ENCODE measurements at regions not wholly inside any gene's neighbourhood (a gene's known extent, or its start where the extent isn't known, plus 50 kb on each side); places are given as distances from the start of the nearest gene placed in this dataset.

DNA sequence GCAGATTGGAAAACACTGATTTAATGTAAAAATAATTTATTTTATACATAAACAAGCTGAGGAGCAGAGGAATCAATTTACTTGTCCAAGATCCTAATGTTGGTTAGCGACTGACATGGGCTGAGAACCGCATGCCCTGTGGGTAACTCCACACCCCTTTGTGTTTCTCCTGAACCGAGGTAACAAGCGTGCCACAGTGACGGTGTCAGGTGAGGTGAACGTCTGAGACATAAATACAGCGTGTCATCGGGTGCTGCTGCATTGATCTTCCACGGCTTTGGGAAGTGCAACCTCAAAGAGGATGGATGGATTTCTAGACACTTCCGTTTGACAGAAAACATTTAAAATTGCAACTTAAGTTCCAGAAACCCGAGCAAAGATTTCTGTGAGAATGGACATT, 386.8 kb upstream of the ADARB2 start:
- DNase-seq: no peak

DNA sequence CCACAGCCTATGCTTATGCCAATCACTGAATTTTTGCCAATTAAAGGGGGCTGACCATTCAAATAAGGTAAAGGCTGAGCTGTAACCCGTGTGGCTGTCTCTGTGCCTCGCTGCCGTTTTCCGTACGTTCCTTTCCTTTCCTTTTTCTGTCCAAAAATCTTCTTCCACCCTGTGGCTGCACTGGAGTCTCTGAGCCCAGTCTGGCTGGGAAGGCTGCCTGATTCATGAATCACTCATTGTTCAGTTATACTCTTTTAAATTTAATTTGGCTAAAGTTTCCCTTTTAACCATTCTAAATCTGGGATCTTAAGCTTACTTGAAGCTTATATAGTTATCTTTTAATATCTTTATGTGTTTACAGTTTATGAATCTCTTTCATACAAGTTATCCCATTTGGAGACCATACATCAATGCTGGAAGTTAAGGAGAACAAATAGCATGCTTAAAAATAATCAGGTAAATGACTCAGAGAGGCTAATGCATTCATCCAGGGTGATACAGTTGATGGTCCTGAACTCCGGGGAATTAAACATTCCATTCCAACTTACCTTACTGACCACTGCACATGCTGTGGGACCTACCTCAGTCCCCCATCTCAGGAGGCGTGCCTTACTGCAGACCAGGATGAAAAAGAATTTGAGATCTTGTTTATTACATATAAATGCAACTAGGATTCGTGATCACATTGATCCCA, 385.3 kb upstream of the ADARB2 start:
- no peak for DNase-seq

DNA sequence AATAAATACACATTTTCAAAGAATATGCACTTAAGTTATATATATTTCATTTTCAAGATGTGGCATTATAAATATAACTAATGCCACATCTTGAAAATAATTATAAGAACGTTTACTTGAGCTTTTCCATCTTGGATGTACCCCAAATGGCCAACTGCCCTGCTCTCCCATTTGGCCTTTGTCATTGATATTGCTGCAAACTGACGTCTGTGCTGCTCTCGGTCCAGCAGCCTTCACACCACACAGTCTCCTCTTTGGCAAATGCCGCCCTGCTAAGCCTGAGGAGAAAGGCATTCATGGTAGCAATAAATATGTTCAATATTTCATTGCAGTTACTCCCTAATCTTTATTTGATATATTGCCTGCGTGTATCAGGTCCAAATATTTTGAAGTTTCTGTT, 384.6 kb upstream of the ADARB2 start:
- DNase-seq: no peak

DNA sequence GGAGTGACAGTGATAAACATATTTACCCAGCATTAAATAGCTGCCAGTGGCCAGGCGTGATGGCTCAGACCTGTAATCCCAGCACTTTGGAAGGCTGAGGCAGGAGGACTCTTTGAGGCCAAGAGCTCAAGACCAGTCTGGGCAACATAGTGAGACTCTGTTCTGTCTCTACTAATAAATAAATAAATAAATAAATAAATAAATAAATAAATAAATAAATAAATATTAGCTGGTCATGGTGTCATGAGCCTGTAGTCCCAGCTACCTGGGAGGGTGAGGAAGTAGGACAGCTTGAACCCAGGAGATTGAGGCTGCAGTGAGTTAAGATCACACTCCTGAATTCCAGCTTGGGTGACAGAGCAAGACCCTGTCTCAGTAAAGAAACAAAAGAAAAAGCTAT, 384.0 kb upstream of the ADARB2 start:
- DNase-seq: no peak

DNA sequence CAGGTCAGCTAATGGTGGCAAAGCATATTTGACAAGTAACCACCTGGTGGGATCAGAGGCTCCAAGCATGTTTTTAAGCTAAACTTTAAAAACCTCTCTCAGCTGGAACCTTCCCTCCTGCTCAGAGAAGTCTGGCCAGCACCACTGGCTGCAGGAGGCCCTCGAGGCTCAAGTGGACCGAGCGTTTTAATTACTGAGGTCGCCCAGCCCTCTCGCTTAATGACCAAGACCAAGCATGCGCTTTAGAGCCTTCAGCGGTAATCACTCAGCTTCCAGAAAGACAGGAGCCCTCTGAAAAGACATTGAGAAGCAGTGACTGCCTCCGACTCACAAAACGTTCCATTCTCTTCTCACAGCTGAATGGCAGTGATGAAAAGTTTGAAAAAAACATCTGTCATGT, 383.4 kb upstream of the ADARB2 start:
- DNase-seq: no peak

DNA sequence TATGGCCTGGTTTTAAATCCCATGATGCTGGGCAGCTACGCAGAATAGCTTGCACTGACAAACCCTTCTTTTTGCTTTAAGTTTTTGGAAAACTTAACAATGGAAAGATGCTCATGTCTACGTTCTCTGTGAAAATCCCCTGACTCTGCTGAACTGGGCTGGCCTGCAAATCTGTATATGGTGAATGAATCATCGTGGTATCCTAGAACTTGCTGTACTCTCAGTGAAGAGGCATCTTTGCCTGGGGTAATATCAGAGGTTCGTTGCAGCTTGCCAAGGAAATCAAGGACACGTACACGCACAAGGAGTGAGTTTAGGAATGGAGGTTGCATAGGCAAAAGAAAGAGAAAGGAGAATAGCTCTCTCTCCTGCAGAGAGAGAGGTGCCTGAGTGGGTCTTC, 382.0 kb upstream of the ADARB2 start:
- DNase-seq: no peak

DNA sequence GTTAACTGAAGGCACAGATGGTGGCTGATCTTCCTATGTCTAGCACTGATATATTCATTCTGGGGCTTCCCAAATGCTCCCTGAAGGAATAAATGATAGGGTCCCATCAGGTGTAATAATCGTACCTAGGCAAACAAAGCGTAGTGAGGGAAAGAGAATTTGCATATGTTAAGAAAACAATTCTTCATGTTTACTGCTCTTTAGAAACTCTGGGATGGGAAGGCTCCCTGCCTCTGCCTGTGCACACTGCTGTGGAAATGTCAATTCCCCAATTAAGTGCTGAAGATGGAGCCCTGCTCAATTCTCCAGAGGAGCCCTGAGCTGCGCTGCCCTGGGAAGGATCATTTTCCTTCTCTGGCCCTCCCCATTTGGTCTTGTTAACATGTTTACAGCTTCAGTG, 380.9 kb upstream of the ADARB2 start:
- DNase-seq: no peak

DNA sequence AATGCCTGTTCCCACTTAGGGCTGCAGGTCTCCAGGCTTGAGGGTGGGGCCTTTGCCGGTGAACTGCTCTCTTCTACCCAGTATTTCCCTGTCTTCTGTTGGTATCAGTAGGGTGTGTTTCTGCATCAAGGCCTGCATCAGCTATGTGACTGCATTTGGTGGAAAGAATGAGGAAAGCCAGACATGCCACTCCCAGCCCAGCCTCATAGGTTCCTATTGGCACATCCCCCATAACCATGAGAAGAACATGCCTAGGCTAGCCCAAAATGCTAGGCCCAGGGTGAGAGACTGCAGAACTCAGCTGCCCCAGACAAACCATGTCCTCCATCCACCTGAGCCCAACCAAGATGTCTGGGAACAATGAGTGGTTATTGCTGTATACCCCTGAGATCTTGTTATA, 380.3 kb upstream of the ADARB2 start:
- DNase-seq: no peak

DNA sequence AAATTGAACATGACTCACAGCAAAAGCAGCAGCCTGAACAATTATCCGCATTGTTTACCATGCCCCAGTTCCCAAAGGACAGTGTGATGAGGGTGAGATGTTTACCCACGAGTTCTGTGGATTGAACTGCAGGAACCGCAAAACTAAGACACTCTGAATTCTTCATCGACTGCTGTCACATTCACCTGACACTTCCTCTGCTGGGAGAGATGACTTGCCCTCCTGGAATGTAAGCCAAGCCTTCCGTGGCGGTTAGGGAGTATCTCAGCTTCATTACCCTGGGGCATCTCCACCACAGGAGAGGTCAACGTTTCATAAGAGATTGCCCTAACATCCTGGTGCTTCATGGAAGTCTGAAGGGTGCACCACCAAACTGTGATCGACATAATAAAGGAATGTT, 374.6 kb upstream of the ADARB2 start:
- no peak for DNase-seq

DNA sequence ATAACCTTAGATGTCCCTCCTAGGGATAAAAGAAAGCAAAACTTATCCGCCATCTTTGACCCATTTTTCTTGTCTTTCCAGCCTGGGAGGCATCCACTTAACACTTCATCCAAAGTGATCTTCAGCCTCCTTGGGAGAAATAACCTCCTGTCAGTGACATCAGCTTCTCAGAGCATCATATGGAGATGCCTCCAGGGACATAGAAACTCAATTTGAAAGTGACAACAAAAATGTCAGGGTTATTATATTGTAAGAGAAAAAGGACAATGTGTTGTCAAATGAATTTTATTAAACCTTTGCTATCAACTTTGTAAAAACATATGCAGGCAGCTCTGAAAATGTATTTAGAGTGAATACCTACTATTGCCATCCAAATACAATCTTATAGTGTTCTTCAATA, 371.2 kb upstream of the ADARB2 start:
- no peak for DNase-seq

DNA sequence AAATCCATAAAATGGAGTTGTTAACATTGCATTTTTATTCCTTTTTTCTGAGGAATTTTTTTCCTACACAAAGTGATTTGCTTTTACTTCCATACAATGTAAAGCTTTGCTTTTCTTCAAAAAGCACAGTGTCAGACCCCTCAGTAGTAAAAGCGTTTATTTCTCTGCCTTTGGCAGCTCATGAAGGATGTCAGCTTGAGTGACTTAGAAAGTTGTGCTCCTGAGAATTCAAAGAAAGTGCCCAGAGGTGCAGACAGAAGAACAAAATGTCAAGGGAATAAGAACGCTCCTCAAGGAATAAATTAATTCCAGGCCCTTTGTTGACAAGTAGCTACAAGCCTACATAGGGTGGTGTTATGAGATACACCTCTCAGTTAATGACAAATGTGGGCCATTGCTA, 369.3 kb upstream of the ADARB2 start:
- DNase-seq: no peak

DNA sequence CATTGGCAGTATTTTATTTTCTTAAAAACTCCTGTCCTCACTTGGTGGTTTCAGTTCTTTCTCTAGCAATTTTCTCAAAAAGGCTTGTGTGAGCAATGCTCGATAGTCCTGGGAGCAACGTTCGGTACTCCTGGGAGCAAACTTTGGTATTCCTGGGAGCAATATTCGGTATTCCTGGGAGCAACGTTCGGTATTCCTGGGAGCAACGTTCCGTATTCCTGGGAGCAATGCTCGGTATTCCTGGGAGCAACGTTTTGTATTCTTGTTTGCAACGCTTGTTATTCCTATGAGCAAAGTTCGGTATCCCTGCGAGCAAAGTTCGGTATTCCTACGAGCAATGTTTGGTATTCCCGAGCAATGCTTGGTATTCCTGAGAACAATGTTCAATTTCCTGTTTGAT, 362.0 kb upstream of the ADARB2 start:
- no peak for DNase-seq

DNA sequence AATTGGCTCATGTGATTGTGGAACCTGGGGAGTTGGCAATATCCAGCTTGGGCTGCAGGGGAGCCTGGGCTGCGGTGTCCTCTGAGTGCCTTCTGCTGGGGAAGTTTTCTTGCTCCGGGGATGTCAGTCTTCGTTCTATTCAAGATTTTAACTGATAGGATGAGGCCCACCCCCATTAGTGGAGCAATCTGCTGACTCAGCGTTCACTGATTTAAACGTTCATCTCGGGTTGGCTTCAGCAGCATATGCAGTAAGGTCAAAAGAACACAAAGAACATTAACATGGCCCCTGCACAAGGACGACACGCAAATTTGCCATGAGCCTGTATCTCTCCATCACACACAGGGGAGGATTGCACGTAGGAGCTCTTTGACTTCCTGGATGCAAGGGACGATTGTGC, 360.6 kb upstream of the ADARB2 start:
- no peak for DNase-seq

DNA sequence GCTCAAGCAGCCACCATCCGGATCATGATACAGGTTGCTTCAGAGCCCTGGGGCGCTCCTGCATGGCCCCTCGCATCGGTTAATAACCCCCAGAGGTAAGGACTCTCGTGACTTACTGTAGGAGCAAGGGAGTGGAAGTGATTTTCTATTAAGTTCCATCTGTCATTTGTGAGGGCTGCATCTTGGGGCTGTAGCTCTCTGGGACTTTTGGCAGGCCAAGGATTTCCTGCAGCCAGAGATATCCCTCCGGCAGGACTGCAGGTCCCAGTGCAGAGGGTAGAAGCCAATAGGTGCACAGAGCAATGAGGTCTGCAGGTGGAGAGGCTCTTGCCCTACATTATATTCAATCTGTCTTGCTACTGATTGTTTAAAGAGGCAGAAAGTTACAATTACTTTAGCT, 356.8 kb upstream of the ADARB2 start:
- no peak for DNase-seq

DNA sequence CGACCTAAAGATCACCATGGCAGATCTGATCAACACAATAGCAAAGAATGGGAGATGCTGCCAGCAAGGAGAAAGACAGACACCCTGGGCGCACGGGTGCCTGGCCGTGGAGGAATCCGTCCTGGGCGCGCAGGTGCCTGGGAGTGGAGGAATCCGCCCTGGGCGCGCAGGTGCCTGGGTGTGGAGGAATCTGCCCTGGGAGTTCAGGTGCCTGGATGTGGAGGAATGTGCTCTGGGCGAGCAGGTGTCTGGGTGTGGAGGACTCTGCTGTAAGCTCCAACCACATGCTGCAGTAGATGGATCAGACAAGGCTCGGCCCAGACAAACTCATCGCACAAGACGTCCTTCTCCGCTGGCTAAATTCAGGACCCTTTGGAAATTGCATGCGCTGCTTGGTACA, 346.3 kb upstream of the ADARB2 start:
- no peak for DNase-seq

DNA sequence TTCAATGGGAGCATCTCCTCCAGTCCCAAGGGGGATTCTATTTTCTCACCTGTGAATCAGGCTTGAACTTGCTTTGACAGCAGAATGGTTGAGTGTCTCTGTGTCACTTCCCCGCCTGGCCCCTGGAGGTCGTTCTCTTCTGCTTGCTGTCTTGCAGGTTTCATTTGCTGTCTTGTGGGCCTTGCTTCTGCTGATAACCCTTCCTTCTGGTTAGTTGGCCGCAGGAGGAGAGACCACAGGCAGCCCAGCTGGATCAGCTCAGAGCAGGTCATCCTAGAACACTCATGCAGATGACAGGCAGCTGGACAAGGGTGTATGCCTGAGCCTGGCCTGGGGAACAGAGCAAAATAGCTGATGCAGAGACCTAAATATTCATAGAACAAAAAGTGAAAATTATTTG, 344.2 kb upstream of the ADARB2 start:
- no peak for DNase-seq

DNA sequence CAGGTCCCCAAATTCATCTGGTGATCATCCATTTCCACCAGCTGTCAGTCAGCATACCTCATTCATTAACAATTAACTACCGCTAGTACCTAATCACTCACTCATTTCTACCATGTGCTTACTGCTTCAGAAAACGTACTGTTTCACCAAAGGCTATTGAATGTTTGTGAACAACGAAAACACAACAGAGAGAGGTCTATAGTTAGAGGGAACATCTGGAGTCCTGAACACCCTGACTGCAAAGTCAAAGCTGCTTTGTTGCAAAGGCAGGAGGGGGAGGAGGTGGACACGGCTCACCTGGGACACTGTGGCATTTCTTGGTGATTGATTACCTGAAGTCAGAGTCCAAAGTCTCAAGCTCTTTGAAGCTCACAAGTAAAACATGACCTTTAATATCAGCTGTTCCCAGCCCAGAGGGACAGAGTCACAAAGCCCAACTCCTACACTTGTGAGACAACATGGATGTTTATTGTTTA, 342.3 kb upstream of the ADARB2 start:
- DNase-seq: no peak

DNA sequence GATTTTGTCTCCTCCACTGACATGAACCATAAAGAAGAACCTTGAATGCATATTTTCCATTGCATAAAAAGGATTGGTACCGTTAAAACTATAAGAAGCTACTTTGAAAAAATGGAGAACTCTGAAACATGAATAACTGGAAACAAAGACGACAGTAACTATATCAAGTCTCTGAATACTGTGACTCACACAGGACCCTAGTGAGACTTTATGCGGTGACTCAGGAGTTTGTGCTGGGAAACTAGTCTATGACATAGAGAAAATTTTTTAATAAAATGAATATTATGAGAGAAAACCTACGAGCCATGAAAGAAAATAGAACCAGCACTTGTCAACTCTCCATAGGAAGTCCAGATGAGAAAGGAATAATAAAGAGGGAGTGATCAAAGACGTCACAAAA, 339.9 kb upstream of the ADARB2 start:
- no peak for DNase-seq

DNA sequence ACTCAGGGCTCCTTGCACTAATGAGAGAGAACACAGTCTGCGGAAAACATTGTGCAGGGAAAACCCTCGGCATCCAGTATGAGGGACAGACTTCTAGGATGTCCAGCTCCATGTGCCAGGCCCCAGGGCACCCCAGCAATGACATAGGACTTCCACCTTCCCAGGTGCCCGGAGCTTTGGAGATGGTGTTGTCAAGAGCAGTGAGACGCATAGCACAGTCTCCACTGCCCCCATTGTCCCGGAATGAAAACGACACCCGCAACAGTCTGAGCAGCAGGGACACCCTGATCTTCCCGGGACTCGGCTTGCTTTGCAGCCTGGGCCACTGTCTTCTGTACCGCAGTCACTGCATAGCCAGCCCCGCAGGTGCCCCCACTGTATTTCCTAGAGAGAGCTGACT, 339.2 kb upstream of the ADARB2 start:
- no peak for DNase-seq

DNA sequence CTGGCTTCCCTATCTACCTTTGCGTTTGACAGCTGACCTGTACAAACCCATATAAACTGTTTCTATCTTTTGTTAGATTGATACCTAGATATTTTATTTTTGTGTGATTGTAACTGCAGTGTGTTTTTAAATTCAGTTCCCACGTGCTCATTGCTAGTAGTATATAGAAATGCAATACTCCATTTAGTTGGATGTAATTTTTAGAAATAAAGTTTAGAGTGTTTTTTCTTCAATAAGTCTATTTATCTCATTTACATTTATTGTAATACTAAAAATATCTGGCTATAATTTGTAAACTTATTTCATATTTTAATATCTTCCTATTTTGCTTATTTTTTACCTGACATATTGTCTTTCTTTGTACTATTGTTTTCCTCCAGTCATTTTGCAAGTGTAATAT, 329.7 kb upstream of the ADARB2 start:
- no peak for DNase-seq

DNA sequence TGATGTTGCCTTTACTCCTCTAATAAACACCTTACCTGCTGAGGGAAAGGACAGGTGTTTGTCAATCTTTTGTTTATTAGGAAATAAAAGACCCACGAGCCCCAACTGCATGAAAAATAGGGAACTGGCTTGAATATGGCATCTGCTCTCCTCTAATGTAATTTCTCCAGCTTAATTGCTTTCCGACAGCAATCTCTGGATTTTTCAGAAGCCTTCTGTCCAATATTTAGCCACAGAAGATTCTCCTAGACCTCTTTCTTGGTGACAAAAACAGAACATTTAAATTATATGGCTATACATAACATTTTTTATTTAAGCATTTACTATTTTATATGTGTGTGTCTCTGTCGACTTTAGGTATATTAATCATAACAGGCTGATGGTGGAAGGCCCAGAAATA, 317.4 kb upstream of the ADARB2 start:
- no peak for DNase-seq

DNA sequence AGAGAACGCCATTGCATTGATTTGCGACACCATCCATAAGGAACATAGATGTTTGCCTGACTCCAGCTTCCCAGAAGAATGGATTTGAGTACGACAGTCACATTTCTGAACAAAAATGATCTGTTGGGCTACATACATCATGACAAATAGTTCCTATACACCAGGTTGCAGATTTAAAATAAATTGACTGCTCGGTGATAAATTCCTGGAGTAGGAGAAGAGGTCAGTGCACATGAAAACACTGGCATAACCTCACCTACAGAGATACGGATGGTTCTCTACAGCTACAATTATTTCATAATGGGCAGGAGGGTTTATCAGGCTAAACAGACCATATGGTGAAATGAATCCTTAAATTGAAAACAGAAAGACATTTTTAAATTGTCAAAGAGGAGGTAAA, 316.5 kb upstream of the ADARB2 start:
- no peak for DNase-seq

DNA sequence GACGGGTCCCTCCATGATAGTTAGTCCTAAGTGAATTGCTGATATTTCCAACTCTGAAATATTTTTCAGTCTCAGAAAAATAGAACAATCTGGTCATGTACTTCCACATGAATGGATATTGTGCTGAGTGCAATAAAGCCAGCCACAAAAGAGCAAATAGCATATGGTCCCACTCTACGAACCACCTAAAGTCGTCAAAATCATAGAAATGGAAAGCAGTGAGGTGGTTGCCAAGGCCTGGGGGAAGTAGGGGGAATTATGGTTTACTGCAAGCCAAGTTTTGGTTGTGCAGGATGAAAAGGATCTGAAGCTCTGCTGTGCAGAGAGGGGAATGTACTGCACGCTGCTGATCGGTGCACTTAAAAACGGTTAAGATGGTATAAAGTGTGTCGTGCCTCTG, 313.8 kb upstream of the ADARB2 start:
- DNase-seq: no peak

DNA sequence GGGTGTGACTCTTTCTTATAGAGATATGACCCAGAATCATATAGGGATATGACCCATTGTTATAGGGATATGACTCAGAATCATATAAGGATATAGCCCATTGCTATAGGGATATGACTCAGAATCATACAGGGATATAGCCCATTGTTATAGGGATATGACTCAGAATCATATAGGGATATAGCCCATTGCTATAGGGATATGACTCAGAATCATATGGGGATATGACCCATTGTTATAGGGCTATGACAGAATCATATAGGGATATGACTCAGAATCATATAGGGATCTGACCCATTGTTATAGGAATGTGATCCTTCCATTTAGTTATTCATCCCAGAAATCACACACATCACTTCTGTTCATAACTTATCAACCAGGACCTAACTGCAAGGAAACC, 312.2 kb upstream of the ADARB2 start:
- DNase-seq: no peak

DNA sequence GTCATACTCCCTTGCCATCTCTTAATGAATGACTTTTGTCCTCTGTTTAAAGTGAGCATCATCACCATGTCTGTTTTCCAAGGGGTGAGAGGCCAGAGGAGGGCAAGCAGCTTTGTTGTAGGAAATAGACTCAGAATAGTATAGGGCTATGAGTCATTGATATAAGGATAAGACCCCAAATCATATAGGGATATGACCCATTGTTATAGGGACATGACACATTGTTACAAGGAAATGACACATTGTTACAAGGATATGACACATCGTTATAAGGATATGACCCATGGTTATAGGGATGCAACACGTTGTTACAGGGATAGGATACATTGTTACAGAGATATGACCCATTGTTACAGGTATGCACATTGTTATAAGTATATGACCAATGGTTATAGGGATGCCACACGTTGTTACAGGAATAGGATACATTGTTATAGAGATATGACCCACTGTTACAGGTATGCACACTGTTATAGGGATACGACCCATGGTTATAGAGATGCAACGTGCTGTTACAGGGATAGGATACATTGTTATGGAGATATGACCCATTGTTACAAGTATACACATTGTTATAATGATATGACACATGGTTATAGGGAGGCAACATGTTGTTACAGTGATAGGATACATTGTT, 311.1 kb upstream of the ADARB2 start:
- no peak for DNase-seq
